ENCODE measurements at regions not wholly inside any gene's neighbourhood (a gene's known extent, or its start where the extent isn't known, plus 50 kb on each side); places are given as distances from the start of the nearest gene placed in this dataset.

DNA sequence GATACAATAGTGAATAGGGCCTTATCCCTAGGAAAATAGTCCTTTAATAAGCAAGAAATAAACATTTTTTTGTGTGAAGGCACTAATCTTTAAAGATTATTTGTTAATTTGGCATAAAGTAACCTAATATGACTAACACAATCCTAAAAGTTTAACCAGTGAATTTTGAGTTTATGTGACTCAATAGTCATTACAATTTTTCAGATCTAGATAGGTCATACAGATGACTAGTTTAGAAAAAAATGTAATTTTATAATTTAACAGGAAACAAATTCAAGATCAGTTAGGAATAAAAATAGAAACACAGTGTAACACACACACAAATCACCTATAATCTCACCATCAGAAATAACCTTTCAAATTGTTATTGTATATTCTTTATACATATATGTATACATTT lies 620.7 kb upstream of the ALCAM start:
- TF ChIP-seq, protein P1, sequence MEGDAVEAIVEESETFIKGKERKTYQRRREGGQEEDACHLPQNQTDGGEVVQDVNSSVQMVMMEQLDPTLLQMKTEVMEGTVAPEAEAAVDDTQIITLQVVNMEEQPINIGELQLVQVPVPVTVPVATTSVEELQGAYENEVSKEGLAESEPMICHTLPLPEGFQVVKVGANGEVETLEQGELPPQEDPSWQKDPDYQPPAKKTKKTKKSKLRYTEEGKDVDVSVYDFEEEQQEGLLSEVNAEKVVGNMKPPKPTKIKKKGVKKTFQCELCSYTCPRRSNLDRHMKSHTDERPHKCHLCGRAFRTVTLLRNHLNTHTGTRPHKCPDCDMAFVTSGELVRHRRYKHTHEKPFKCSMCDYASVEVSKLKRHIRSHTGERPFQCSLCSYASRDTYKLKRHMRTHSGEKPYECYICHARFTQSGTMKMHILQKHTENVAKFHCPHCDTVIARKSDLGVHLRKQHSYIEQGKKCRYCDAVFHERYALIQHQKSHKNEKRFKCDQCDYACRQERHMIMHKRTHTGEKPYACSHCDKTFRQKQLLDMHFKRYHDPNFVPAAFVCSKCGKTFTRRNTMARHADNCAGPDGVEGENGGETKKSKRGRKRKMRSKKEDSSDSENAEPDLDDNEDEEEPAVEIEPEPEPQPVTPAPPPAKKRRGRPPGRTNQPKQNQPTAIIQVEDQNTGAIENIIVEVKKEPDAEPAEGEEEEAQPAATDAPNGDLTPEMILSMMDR (IDR thresholded peaks at IDR 0.05): no peak
- no peak for TF ChIP-seq POLR2A (IDR thresholded peaks at IDR 0.05)

Data from body of pancreas (tissue), 4 donors.